Islet precursor cell (in vitro differentiated cells): ENCODE measurements at regions not wholly inside any gene's neighbourhood (a gene's known extent, or its start where the extent isn't known, plus 50 kb on each side); places are given as distances from the start of the nearest gene placed in this dataset.

ENCODE experiments used
- DNase-seq: peaks from one replicate; pipeline ENCODE4 v3.0.0-alpha.2; 2018

DNA sequence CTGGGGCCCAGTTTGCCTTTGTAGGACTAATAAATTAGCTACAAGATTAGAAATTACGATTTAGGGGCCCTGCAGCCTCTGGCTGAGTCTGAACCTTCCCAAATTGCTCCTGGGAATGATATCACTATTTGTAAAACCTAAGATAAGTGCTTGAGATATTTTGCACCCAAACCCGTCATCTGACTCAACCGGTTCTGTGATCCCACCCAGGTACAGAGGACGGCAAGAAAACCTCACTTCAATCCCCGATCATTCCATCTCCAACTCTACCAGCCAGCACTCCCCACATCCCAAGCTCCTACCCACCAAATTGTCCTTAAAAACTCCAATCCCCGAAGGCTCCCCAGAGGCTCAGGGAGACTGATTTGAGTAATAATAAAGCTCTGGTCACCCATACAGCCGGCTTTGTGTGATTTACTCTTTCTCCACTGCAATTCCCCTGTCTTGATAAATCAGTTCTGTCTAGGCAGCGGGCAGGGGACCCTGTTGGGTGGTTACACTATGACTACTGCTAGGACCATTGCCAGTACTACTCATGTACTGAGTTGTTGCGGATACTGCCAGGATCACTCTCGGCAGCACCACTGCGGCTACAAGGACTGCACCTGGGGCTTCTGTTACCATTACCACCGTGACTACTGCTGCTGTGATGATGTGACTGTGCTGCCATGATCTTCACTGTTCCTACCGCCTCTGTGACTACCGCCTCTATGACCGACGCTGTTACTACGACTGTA, 73.1 kb downstream of the IRF8 start:
- no peak for DNase-seq

DNA sequence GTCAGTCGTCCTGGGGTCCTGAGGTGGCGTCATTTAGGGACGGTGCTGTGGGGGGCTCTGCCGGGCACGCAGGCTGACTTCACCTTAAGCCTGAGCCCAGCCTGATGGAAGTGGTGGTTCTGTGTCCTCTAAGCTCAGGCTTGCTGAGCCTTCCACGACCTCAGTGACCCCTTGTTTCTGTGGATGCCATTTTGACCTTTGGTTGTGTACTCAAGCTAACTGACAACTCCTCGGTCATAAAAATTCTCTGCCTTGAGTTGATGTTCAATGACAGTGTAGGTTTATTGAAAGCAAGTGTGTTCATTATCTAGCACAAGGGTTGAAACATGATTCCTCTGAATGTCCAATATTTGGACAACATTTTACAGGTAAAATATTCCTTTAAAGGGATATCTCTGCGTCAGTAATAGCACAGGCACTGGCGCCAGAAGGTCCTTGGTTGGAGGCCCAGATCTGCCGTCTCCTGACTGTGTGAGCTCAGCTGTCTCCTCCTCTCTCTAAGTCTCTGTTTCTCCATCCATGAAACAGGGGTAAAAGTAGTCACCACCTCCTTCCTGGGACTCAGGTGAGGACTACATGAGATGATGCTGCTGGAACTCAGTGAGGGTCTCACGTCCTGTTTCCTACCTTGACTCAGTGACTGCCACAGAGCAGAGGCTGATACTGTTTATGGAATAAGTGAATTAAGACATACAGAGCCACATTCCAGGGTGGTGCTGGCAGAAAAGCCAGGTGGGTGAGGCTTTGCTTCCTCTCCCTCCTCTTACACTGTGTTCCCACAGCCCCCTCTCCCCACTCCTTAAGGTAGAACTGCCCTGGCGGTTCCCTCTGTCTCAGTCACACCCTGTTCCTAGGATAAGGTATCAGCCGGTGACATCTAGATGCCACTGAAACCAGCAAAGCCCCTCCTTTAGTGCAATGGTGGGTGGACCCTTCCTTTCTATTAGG, 75.7 kb downstream of the IRF8 start:
- DNase-seq, result no peak

DNA sequence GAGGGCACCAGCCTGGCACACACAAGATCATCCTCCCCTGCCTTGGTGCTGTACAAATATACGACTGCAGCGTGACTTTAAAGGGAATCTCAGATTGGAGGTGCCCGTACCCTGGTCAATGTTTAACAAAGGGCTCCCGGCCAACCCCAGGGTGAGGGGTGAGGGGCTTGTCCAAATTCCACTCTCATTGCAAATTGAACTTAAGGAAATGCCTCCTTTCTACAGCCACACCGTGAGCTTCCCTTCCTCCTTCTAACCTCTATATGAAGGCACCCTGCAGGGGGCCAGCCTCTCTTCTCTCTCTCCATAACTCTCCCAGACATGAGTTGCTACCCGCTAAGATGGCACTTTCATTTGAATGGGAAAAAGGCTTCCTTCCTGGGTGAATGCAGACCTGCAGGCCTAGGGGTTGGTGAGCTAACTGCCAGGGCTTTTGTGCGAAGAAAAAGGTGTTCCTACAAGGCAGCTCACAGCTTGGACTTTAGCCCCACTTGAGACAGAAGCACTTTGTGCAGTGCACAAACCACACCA, 76.6 kb downstream of the IRF8 start:
- no peak for DNase-seq

DNA sequence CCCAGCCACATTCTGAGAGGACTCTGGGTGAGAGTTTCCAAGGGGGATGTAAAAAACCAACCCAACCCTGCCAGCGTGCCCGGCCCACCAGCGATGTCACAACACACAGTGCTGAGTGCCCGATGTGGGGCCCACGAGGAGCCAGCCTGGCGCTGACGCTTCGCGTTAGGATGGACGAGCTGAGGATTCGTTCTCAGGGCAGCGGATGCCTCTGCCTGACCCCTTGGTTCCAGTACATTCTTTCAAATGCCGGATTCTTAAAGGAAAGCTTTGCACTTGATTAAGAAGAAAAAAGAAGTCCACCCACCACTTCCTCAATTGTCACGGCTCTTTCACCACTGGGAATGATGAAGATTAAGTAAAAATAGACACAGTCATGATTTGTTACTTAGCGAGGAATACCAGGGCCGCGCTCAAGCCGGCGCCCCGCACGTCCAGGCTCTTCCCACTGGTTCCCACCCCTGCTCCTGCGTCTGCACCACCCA, 79.4 kb downstream of the IRF8 start:
- DNase-seq, result no peak

DNA sequence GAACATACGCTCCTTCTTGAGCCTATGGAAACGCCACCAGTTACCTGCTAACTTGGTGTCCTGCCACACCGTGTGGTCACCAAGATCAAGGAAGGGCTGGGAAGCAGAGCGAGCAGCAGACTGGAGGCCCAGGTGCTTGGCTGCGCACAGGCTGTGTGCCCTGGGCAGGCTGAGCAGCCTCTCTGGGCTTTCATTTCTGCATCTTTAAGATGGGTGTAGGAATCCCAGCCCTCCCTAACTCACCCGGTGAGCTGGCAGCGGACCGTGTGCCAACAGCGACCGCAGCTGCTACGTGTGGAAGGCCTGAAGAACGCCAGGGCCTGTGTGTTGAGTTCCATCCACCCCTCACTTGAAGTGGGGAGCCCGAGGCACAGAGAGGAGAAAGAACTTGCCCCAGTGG, 80.0 kb downstream of the IRF8 start:
- no peak for DNase-seq

DNA sequence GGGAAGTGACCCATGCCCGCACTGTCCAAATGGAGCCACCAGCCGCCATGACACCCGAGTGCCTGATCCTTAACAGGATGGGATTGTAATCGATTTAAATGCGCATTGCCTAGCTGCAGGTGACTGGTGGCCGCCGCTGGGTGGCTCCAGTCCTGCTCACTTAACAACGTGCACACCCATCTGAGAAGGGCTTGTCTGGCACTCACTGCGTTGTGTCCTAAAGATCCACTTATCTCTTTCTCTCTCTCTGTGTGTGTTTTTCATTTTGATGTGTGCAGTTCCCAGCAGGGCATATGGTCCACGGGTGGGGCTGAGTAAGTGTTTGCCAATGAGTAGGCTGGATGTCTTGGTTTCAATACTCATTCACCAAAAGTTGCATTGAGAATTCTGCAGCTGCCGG, 80.6 kb downstream of the IRF8 start:
- DNase-seq, result no peak

DNA sequence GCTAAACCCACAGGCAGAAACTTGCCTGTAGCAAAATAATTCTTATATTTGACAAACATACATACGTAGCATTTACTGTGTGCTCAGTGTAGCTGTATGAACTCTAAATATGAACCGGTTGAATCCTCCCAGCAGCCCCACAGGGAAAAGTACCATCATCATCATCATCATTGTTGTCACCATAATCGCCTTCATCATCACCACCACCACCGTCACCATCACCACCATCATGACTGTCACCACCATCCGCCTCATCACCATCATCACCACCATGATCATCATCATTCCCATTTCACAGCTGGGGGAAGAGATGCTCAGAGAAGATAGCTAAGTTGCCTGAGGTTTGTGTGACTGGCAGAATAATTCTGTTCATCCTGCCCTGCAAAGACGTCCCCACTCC, 81.7 kb downstream of the IRF8 start:
- DNase-seq, result no peak

DNA sequence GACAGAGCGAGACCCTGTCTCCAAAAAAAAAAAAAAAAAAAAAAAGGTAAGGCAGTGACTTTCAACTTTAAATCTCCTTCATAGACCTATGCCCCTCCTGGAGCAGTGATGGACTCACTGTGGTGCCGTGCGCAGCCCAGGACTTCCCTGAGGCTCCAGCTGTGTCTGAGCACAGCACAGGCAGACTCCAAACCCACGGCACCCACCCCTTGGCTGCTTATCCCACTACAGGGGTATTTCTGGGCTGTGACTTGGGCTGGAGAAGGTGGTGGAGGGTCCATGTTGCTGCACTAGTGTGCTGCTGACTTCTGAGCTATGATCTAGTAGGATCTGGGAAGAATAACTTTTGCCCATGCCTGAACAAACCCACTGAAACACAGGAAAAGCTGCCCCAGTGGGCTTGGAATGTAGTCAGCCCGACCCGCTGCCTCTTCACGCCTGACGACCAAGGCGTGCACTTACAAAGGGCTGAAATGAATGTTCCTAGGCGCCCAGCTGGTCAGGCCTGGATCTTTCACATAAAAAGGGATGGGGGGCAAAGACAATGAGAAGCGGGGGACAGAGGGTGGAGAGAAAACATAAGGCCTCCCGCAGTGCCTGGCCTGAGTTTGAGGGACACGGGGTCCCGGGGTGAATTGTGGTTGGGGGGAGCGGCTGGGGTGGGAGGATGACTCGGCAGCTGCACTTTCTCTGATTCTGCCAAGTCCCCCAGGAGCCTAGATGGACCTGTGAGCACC, 83.0 kb downstream of the IRF8 start:
- no peak for DNase-seq

DNA sequence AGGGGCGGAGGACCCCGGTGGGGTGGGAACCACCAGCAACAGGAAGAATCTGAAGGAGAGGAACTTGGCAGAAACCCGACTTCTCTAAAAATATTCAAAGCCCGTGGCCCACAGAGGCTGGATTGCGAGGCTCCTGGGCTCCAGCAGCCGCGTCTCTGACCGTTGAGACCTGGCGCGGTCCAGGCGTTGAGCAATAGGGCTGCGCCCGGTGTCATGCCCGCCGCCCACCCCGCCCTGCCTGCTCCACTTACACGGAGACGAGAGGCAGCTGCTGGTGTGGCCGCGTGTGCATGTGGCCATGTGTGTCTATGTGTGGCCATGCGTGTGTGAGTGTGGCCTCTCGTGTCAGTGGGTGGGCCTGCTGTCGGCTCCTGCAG, 83.6 kb downstream of the IRF8 start:
- DNase-seq, result no peak

DNA sequence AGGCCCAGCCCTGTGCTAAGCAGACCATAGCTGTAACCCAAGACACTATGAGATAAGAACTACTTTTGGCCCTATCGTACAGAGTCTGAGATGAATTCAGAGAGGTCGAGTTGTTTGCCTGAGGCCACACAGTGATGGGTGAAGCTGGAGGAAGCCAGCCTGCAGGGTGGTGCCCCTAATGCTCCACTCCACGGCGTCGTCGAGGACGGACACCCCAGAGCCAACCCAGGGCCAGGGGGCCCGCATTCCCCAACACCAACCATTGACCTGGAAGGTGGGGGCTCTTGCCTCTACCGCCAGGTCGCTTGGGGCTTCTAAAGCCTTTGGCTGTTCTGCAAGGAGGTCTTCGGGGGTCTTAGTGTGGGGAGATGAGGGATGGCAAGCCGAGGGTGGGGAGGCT, 84.1 kb downstream of the IRF8 start:
- DNase-seq, result peak; percentile 42

DNA sequence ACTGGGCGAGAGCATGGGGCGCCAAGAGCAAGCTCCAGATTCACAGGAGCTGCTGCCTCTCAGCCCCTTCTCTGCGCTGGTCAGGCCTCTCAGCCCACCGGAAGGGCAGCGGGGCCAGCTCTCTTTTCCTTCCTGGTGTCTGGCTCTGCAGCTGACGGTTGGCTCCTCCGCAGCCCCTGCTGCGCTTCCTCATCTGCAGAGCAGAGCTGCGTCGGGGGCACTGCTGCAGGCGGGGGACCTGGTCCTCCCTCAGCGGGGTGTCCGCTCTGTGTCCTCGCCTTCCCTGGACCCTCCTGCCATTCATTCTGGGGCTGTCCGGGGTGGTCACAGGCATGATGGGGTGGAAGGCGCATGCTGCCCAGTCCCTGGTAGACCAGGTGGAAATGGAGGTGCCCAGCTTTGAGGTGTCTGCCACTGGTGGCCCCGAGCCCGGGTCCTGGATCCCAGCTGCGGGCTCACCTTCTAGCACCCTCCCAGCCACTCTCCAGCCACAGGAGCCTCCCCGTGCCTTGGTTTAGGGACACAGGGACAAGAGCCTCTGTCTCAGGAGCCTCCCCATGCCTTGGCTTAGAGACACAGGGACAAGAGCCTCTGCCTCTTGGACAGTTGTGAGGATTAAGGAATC, 84.8 kb downstream of the IRF8 start:
- peak; percentile 41 for DNase-seq

DNA sequence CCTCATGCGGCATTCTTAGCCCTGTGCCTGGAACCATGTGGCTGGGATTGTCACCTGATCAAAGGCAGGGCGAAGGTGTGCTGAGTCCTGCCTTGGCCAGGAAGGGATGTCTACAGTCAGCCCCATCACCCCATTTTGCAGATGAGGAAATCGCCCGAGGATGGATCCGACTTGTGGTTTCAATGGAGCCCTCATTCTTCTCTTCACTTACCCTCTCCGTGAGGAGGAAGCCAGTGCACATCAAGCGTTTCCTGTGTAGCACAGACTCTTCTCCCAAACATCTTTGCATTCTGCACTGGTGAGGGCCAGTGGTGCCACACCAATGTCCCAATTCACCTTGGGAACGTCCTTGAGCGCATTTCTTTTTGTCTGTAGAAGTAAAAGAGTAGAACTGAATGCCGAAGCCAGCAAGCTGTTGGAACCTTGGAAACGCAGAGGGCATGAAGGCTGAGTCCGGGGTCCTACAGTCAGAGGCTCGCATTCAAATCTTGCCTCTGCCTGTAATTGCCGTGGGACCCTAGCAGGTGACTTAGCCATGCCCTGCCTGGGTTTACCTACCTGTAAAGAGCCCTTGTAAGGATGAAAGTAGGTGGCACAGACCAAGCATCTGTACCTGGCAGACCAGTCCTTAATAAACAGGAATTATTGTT, 85.4 kb downstream of the IRF8 start:
- peak; percentile 38 for DNase-seq

DNA sequence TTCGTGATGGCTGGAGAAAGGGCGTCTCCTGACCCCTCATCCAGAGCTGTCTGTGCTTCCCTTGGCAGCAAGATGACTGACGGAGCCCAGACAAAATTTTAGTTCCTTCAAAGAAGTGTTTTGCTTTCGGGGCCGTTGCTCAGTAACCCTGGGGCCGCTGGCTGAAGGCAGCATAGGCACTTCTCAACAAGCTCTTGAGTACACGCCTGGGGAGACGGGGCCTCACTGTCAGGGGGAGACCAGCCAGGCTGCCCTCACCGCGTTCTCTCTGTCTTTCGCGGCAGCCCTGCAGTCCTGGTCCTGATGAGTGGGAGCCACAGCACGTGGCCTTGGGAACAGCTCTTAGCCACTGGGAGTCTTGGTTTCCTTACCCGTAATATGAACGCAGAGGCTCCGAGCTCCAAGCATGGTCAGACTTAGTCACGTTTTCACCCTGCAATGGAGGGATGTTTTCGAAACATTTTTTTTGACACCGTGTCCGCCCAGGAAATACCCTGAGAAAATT, 86.0 kb downstream of the IRF8 start:
- peak; percentile 50 for DNase-seq

DNA sequence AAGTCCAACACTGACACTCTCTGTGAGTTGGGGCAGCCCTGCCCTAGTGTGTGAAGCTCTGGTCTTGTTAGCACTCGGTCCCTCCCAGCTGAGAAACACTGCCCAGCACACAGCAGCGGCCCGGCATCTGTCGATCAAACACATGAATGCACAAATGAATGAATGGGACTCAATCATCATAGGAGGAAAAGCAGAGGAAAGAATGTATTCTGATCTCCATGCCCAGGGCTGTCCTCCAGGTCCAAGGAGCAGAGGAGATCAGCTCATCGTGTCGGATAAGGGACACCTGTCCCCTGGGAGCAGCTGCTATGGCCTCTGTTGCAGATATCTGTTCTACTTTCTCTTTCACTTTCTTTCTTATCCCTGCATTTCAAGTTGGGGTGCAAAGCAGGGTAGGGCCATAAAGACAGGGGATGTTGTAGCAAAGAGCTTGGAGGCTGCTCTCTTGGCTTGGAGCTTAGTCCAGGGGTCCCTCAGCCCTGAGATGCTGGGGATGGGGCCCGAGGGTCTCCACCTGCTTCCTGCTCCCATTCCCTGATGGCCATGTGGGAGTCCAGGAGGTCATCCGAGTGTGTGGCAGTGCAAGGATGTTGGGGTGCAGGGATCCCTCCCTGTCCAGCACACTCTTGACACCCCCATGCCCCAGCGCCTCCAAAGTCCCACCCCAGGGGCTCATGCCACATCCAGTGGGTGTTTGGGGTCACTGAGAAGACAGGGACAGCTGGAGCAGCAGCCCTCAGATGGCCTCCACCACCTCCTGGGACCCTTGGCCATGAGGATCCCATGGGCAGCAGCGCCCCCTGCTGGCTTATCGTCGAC, 88.2 kb downstream of the IRF8 start:
- DNase-seq, result peak; percentile 62

DNA sequence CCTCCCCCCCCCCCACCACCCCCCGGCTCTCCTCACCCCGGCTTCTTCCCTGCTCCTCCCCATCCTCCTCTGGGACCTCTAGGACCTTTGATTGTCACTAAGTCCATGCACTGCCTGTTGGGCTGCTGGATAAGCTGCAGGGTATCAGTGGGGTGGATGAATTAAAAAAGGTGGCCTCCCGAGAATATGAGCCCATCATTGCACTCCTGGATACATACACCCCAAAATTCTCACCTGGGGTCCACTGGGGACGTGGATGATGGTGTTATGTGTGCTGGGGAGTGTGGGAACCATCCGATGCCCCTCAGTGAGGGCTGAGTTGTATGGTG, 88.8 kb downstream of the IRF8 start:
- DNase-seq, result no peak

DNA sequence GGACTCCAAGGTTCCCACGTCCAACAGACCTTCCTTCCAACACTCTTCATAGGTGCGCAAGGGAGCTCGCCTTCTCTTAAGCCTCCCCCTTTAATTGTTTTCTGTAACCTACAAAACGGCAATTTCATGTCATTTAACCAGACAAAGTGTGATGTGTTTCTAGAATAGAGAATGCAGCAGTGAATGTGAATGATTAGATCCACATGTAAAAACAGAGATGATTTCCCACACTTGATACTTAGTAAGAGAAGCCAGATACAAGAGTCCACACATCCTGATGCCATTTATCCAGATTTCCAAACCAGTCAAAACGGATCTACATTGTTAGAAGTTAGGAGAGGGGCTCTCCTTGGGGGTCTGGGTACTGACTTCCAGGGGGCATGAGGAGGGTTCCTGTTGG, 89.3 kb downstream of the IRF8 start:
- DNase-seq, result peak; percentile 22

DNA sequence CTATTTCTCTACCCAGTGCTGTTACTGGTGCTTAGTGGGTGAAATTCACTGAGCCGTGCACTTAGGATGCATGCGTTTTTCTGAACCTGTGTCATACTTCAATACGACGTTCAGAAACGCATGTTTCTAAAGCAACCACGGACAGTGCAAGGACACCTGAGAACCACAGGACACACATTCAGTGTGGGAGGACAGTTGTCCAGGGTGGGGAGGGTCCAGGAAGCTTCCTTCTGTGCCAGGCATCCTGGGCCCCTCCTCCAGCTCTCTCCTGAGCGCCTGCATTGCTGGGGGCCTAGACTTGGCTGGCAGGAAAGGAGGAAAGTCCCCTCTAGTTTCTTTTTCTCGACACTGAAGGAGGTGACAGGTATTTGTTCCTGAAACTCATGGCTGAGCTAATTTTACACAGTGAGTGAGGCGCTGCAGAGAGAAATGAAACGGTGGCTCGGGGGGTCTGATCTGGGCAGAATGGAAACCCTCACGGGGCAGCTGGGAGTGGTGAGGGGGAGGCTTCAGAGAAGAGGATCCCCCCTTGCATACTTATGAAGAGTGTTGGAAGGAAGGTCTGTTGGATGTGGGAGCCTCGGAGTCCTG, 89.9 kb downstream of the IRF8 start:
- peak; percentile 41 for DNase-seq

DNA sequence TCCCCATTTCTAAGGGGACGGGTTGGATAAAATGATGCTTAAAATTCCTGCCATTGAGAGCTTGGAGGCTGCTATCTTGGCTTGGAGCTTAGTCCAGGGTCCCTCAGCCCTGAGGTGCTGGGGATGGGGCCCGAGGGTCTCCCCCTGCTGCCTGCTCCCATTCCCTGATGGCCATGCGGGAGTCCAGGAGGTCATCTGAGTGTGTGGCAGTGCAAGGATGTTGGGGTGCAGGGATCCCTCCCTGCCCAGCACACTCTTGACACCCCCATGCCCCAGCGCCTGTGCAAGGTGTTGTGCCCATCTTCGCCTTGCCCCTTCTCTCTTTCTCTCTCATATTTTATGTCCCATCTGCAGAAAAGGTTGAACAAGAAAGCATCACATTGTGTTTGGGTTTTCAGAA, 90.4 kb downstream of the IRF8 start:
- no peak for DNase-seq

DNA sequence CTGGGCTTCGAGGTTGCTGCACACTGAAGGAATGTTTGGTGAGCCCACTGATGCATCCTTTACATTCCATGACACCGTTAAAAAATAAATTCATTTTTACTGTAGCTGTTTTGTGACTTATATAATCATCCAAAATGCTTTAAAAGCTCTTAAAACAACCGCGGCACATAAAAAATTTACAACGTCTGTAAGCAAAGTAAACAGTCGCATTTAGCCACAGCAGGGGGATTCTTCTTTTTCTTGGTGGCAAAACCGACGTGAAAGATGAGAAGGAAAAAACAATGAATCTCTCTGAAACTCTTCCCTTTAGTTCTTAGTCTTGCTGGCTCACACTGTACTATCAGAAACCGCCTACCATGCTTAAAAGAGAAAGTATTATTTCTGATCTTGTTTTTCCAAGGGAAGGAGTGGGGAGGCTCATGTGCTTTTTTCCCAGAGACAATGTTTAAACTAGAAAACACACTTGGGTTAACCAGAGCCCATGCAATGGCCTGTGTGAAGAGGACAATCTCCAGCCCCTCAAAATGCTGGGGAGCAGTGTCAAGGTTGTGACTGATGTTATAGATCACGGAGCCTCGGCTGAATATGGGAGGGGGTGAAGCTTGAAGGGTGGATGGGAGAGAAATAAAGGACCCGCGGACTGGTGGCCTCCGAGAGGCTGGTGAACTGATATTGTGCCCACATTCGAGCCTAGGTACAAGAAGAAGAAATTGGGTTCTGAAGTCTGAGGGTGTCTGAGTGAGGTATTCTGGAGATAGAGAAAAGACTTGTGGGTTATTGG, 91.1 kb downstream of the IRF8 start:
- peak; percentile 30 for DNase-seq

DNA sequence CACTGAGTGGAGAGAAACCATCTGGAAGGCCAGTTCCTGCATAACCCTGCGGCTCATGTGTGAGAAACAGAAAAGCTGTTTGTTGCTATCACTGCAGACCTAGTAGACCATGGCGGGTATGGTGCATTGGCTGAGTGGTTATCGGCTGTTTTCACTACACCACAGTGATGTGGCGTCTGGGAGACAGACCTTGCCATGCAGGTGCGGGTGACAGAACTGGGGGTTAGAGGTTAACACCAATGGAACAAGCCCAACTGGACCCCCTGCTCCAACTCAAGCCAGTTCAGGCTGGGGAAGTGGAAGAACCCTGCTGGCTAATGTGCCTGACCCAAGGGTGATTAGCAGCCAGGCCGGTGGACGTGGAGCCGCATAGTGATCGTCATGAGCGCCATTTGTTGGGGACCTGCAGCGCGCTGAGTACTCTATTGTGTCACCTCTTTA, 91.9 kb downstream of the IRF8 start:
- peak; percentile 25 for DNase-seq
